Epithelial cell of proximal tubule (primary cell): ENCODE measurements at regions not wholly inside any gene's neighbourhood (a gene's known extent, or its start where the extent isn't known, plus 50 kb on each side); places are given as distances from the start of the nearest gene placed in this dataset.

Source experiments
- DNase-seq: peaks from one replicate; pipeline ENCODE4 v3.0.0-alpha.2; 2011; ENCODE audit warnings: low read depth
- H3K4me3 ChIP-seq: 2 replicates; pipeline ENCODE4 v1.5.1; 2011; ENCODE audit warnings: low read depth, mild to moderate bottlenecking, low read length
- TF ChIP-seq, protein P1 (sequence below): conservative IDR thresholded peaks from 2 replicates; pipeline ENCODE4 v1.5.1; 2012; ENCODE audit warnings: low read depth, mild to moderate bottlenecking, low read length

GRCh38 chr14:71489742-71490141 lies 442.5 kb upstream of the RGS6 start:
- DNase-seq, result no peak
- H3K4me3 ChIP-seq, result no peak overlapping the region
- TF ChIP-seq, protein P1, sequence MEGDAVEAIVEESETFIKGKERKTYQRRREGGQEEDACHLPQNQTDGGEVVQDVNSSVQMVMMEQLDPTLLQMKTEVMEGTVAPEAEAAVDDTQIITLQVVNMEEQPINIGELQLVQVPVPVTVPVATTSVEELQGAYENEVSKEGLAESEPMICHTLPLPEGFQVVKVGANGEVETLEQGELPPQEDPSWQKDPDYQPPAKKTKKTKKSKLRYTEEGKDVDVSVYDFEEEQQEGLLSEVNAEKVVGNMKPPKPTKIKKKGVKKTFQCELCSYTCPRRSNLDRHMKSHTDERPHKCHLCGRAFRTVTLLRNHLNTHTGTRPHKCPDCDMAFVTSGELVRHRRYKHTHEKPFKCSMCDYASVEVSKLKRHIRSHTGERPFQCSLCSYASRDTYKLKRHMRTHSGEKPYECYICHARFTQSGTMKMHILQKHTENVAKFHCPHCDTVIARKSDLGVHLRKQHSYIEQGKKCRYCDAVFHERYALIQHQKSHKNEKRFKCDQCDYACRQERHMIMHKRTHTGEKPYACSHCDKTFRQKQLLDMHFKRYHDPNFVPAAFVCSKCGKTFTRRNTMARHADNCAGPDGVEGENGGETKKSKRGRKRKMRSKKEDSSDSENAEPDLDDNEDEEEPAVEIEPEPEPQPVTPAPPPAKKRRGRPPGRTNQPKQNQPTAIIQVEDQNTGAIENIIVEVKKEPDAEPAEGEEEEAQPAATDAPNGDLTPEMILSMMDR, result no peak

GRCh38 chr14:71491931-71492330 lies 440.3 kb upstream of the RGS6 start:
- no peak for DNase-seq
- H3K4me3 ChIP-seq, result no peak overlapping the region
- TF ChIP-seq, protein P1, result no peak

- TF ChIP-seq, protein P1, result no peak
- no peak overlapping the region for H3K4me3 ChIP-seq
- no peak for DNase-seq
These were observed 439.9 kb upstream of the RGS6 start for GRCh38 chr14:71492346-71492745.

DNA sequence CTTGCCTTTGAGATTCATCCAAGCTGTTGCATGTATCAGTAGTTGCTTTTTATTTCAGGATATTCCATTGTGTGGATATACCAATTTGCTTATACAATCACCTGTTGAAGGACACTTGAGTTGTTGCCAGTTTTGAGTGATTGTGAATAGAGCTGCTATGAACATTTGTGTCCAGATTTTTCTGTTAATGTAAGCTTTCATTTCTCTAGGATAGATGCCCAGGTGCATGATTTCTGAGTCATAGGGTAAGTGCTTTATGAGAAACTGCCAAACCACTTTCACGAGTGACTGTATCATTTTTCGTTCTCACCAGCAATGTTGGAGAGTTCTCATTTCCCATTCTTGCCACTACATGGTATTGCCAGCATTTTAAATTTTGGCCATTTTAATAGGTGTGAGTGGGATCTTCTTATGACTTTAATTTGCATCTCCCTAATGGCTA lies 434.6 kb upstream of the RGS6 start:
- DNase-seq, result no peak
- H3K4me3 ChIP-seq, result no peak overlapping the region
- TF ChIP-seq, protein P1, result no peak

DNA sequence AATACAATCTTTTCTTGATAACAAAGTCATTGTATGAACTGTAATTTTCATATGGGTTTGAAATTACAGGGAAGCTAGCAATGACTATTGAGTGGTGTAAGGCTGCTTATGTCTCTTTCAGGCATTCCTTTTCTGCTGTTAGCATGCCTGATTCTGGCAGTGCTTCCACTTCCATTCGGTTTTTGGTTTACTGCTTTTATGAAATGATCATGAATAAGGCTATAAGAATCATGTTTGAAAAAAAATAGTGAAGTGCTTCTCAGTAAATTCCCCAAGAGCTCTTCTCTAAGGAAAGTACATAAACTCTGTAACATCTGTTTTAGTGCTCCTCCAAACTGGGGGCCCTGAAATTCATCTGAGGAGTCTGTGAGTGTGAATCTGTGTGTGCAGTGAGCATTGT lies 434.0 kb upstream of the RGS6 start:
- no peak overlapping the region for H3K4me3 ChIP-seq
- no peak for DNase-seq
- TF ChIP-seq, protein P1, result no peak

DNA sequence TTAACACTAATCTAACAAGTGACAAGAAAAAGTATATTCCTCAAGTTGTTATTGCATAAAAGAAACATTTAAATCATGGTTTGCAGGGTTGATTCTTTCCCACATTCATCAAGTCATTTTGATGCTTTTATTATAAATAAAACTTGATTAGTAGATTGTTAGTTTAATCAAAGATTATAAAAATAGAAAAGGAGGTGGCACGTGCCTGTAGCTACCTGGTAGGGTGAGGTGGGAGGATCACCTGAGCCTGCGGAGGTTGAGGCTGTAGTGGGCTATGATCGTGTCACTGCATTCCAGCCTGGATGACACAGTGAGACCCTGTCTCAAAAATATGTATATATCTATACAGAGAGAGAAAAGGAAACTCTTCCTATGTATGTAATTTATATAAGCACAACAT lies 433.2 kb upstream of the RGS6 start:
- no peak overlapping the region for H3K4me3 ChIP-seq
- TF ChIP-seq, protein P1, result no peak
- no peak for DNase-seq

DNA sequence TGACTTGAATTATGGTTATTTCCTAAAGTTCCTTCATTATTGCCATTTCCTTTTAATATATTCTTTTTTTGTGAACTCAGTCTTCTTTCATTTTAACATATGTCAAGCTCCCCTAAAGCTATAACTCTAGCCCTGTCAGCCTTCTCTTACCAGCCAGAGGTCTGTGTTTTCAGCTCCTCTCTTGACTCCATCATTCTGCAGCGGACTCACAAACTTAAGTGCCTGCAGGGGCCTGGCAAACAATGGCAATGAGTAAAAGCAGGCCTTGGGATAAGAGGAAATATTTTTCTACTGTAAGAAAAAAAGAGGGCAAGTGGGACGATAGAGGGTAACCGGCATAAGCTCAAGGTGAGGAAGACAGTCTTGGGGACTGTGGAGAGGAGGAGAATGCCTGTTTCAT lies 424.5 kb upstream of the RGS6 start:
- no peak for DNase-seq
- H3K4me3 ChIP-seq, result no peak overlapping the region
- TF ChIP-seq, protein P1, result no peak
